ENCODE measurements at regions not wholly inside any gene's neighbourhood (a gene's known extent, or its start where the extent isn't known, plus 50 kb on each side); places are given as distances from the start of the nearest gene placed in this dataset.
A peak's percentile ranks its signal among the peaks of the same experiment; 100 is the strongest.

- Histone ChIP-seq H3K9me3 (ENCODE audit: control insufficient read depth, low read length) (no peaks in the 10 kb centered on the region), H3K9ac (ENCODE audit: low read length) (no peak overlapping the region), H3K27me3 (replicated peaks; ENCODE audit: control insufficient read depth, insufficient read depth, low read length) (no peaks in the 10 kb centered on the region), H3K36me3 (ENCODE audit: control insufficient read depth, insufficient read depth, low read length, severe bottlenecking) (no peaks in the 10 kb centered on the region), H3K4me1 (ENCODE audit: control insufficient read depth, insufficient read depth, low read length) (no peaks in the 10 kb centered on the region), H3K4me3 (ENCODE audit: low read length) (no peak overlapping the region)
- no peak for DNase-seq (ENCODE audit: low read depth)
Observed at GRCh38 chr16:76724181-76724580, 447.0 kb downstream of the CNTNAP4 start.

- Histone ChIP-seq H3K36me3 (ENCODE audit: control insufficient read depth, insufficient read depth, low read length, severe bottlenecking) (no peaks in the 10 kb centered on the region), H3K9ac (ENCODE audit: low read length) (no peak overlapping the region), H3K4me1 (ENCODE audit: control insufficient read depth, insufficient read depth, low read length) (peaks cover 4% of the 10 kb centered on the region), H3K4me3 (ENCODE audit: low read length) (no peak overlapping the region), H3K9me3 (ENCODE audit: control insufficient read depth, low read length) (no peaks in the 10 kb centered on the region), H3K27me3 (replicated peaks; ENCODE audit: control insufficient read depth, insufficient read depth, low read length) (no peaks in the 10 kb centered on the region)
- DNase-seq (ENCODE audit: low read depth): peak; percentile 10
Observed at GRCh38 chr16:76729525-76729924, 452.3 kb downstream of the CNTNAP4 start.

GRCh38 chr16:76732894-76733293 lies 455.7 kb downstream of the CNTNAP4 start:
- Histone ChIP-seq H3K9me3 (ENCODE audit: control insufficient read depth, low read length) (no peaks in the 10 kb centered on the region), H3K36me3 (ENCODE audit: control insufficient read depth, insufficient read depth, low read length, severe bottlenecking) (no peaks in the 10 kb centered on the region), H3K4me3 (ENCODE audit: low read length) (no peak overlapping the region), H3K9ac (ENCODE audit: low read length) (no peak overlapping the region), H3K27me3 (replicated peaks; ENCODE audit: control insufficient read depth, insufficient read depth, low read length) (no peaks in the 10 kb centered on the region), H3K4me1 (ENCODE audit: control insufficient read depth, insufficient read depth, low read length) (peaks cover 4% of the 10 kb centered on the region)
- DNase-seq (ENCODE audit: low read depth): no peak

GRCh38 chr16:76741623-76742022 lies 449.4 kb upstream of the MON1B start:
- no peak overlapping the region for H3K9ac ChIP-seq (ENCODE audit: low read length)
- H3K36me3 ChIP-seq (ENCODE audit: control insufficient read depth, insufficient read depth, low read length, severe bottlenecking): no peaks in the 10 kb centered on the region
- H3K27me3 ChIP-seq (replicated peaks; ENCODE audit: control insufficient read depth, insufficient read depth, low read length): no peaks in the 10 kb centered on the region
- peaks cover 24% of the 10 kb centered on the region for H3K9me3 ChIP-seq (ENCODE audit: control insufficient read depth, low read length)
- no peak overlapping the region for H3K4me3 ChIP-seq (ENCODE audit: low read length)
- DNase-seq (ENCODE audit: low read depth): no peak
- H3K4me1 ChIP-seq (ENCODE audit: control insufficient read depth, insufficient read depth, low read length): no peaks in the 10 kb centered on the region

GRCh38 chr16:76748461-76749348 lies 442.3 kb upstream of the MON1B start:
- Histone ChIP-seq H3K36me3 (ENCODE audit: control insufficient read depth, insufficient read depth, low read length, severe bottlenecking) (no peaks in the 10 kb centered on the region), H3K4me1 (ENCODE audit: control insufficient read depth, insufficient read depth, low read length) (no peaks in the 10 kb centered on the region), H3K27me3 (replicated peaks; ENCODE audit: control insufficient read depth, insufficient read depth, low read length) (no peaks in the 10 kb centered on the region), H3K9ac (ENCODE audit: low read length) (no peak overlapping the region), H3K9me3 (ENCODE audit: control insufficient read depth, low read length) (no peaks in the 10 kb centered on the region), H3K4me3 (ENCODE audit: low read length) (no peak overlapping the region)
- DNase-seq (ENCODE audit: low read depth): no peak

GRCh38 chr16:76749780-76750375 lies 441.1 kb upstream of the MON1B start:
- H3K27me3 ChIP-seq (replicated peaks; ENCODE audit: control insufficient read depth, insufficient read depth, low read length): no peaks in the 10 kb centered on the region
- H3K9me3 ChIP-seq (ENCODE audit: control insufficient read depth, low read length): no peaks in the 10 kb centered on the region
- H3K9ac ChIP-seq (ENCODE audit: low read length): no peak overlapping the region
- DNase-seq (ENCODE audit: low read depth): no peak
- no peaks in the 10 kb centered on the region for H3K36me3 ChIP-seq (ENCODE audit: control insufficient read depth, insufficient read depth, low read length, severe bottlenecking)
- no peak overlapping the region for H3K4me3 ChIP-seq (ENCODE audit: low read length)
- peaks cover 6% of the 10 kb centered on the region for H3K4me1 ChIP-seq (ENCODE audit: control insufficient read depth, insufficient read depth, low read length)

- H3K4me3 ChIP-seq (ENCODE audit: low read length): no peak overlapping the region
- no peaks in the 10 kb centered on the region for H3K36me3 ChIP-seq (ENCODE audit: control insufficient read depth, insufficient read depth, low read length, severe bottlenecking)
- peaks cover 6% of the 10 kb centered on the region for H3K4me1 ChIP-seq (ENCODE audit: control insufficient read depth, insufficient read depth, low read length)
- H3K9ac ChIP-seq (ENCODE audit: low read length): no peak overlapping the region
- H3K9me3 ChIP-seq (ENCODE audit: control insufficient read depth, low read length): peaks cover 15% of the 10 kb centered on the region
- no peak for DNase-seq (ENCODE audit: low read depth)
- no peaks in the 10 kb centered on the region for H3K27me3 ChIP-seq (replicated peaks; ENCODE audit: control insufficient read depth, insufficient read depth, low read length)
Observed at GRCh38 chr16:76755496-76755895, 435.5 kb upstream of the MON1B start.

GRCh38 chr16:76756423-76756822 lies 434.6 kb upstream of the MON1B start:
- H3K4me3 ChIP-seq (ENCODE audit: low read length): no peak overlapping the region

GRCh38 chr16:76756951-76757350 lies 434.0 kb upstream of the MON1B start:
- H3K9me3 ChIP-seq (ENCODE audit: control insufficient read depth, low read length): peaks cover 17% of the 10 kb centered on the region
- H3K4me3 ChIP-seq (ENCODE audit: low read length): no peak overlapping the region
- H3K27me3 ChIP-seq (replicated peaks; ENCODE audit: control insufficient read depth, insufficient read depth, low read length): no peaks in the 10 kb centered on the region
- H3K4me1 ChIP-seq (ENCODE audit: control insufficient read depth, insufficient read depth, low read length): peaks cover 6% of the 10 kb centered on the region
- no peak for DNase-seq (ENCODE audit: low read depth)
- H3K36me3 ChIP-seq (ENCODE audit: control insufficient read depth, insufficient read depth, low read length, severe bottlenecking): no peaks in the 10 kb centered on the region
- no peak overlapping the region for H3K9ac ChIP-seq (ENCODE audit: low read length)

More at GRCh38 chr16:76756423-76756822, 434.6 kb upstream of the MON1B start:
- H3K4me1 ChIP-seq (ENCODE audit: control insufficient read depth, insufficient read depth, low read length): peaks cover 6% of the 10 kb centered on the region
- H3K36me3 ChIP-seq (ENCODE audit: control insufficient read depth, insufficient read depth, low read length, severe bottlenecking): no peaks in the 10 kb centered on the region
- H3K27me3 ChIP-seq (replicated peaks; ENCODE audit: control insufficient read depth, insufficient read depth, low read length): no peaks in the 10 kb centered on the region
- H3K9ac ChIP-seq (ENCODE audit: low read length): no peak overlapping the region
- DNase-seq (ENCODE audit: low read depth): no peak
- peaks cover 15% of the 10 kb centered on the region for H3K9me3 ChIP-seq (ENCODE audit: control insufficient read depth, low read length)

GRCh38 chr16:76766538-76766937 lies 424.5 kb upstream of the MON1B start:
- no peaks in the 10 kb centered on the region for H3K27me3 ChIP-seq (replicated peaks; ENCODE audit: control insufficient read depth, insufficient read depth, low read length)
- no peak overlapping the region for H3K9ac ChIP-seq (ENCODE audit: low read length)
- H3K4me3 ChIP-seq (ENCODE audit: low read length): no peak overlapping the region
- no peaks in the 10 kb centered on the region for H3K36me3 ChIP-seq (ENCODE audit: control insufficient read depth, insufficient read depth, low read length, severe bottlenecking)
- H3K4me1 ChIP-seq (ENCODE audit: control insufficient read depth, insufficient read depth, low read length): no peaks in the 10 kb centered on the region
- DNase-seq (ENCODE audit: low read depth): no peak
- H3K9me3 ChIP-seq (ENCODE audit: control insufficient read depth, low read length): peaks cover 18% of the 10 kb centered on the region

GRCh38 chr16:76768316-76768715 lies 422.7 kb upstream of the MON1B start:
- Histone ChIP-seq H3K9me3 (ENCODE audit: control insufficient read depth, low read length) (peaks cover 5% of the 10 kb centered on the region), H3K4me3 (ENCODE audit: low read length) (no peak overlapping the region), H3K9ac (ENCODE audit: low read length) (no peak overlapping the region), H3K4me1 (ENCODE audit: control insufficient read depth, insufficient read depth, low read length) (no peaks in the 10 kb centered on the region), H3K27me3 (replicated peaks; ENCODE audit: control insufficient read depth, insufficient read depth, low read length) (no peaks in the 10 kb centered on the region), H3K36me3 (ENCODE audit: control insufficient read depth, insufficient read depth, low read length, severe bottlenecking) (no peaks in the 10 kb centered on the region)
- DNase-seq (ENCODE audit: low read depth): no peak

Measured in adipocyte (in vitro differentiated cells).